DOHH2 (cell line): ENCODE measurements at regions not wholly inside any gene's neighbourhood (a gene's known extent, or its start where the extent isn't known, plus 50 kb on each side); places are given as distances from the start of the nearest gene placed in this dataset.

Experiments used
- H3F3A ChIP-seq: fragments of 200-600 bp; sonication (generic), shearing (Covaris generic); 2 replicates; pipeline ENCODE4 v1.6.0; 2016; ENCODE audit warnings: antibody characterized with exemption, mild to moderate bottlenecking; ENCODE audit not compliant: control insufficient read depth, insufficient read depth
- H3K27ac ChIP-seq: fragments of 200-600 bp; sonication (generic); 2 replicates; pipeline ENCODE4 v1.5.1; 2014; ENCODE audit warnings: low read depth, mild to moderate bottlenecking, low read length, moderate library complexity
- H3K27me3 ChIP-seq: fragments of 200-600 bp; sonication (generic); 2 replicates; pipeline ENCODE4 v1.6.1; 2014; ENCODE audit warnings: mild to moderate bottlenecking, low read length, mixed read lengths; ENCODE audit not compliant: control insufficient read depth
- H3K36me3 ChIP-seq: fragments of 200-600 bp; sonication (generic); 2 replicates; pipeline ENCODE4 v1.6.1; 2014; ENCODE audit warnings: mild to moderate bottlenecking, low read length, moderate library complexity, mixed read lengths; ENCODE audit not compliant: control insufficient read depth
- H3K4me1 ChIP-seq: fragments of 200-600 bp; sonication (generic); 2 replicates; pipeline ENCODE4 v1.6.1; 2014; ENCODE audit warnings: mild to moderate bottlenecking, low read length, mixed read lengths; ENCODE audit not compliant: control insufficient read depth
- H3K4me2 ChIP-seq: fragments of 200-600 bp; sonication (generic); 2 replicates; pipeline ENCODE4 v1.6.0; 2014; ENCODE audit warnings: mild to moderate bottlenecking, low read length, moderate library complexity
- H3K4me3 ChIP-seq: fragments of 200-600 bp; sonication (generic); 2 replicates; pipeline ENCODE4 v1.5.1; 2014; ENCODE audit warnings: mild to moderate bottlenecking, low read length, mixed read lengths
- H3K79me2 ChIP-seq: fragments of 200-600 bp; sonication (generic); 2 replicates; pipeline ENCODE4 v1.6.1; 2014; ENCODE audit warnings: mild to moderate bottlenecking, low read length, mixed read lengths; ENCODE audit not compliant: control insufficient read depth
- H3K9me2 ChIP-seq: fragments of 200-600 bp; sonication (generic); replicated peaks from 2 replicates; pipeline ENCODE4 v1.6.1; 2014; ENCODE audit warnings: mild to moderate bottlenecking, low read length, mixed read lengths; ENCODE audit not compliant: control insufficient read depth
- H3K9me3 ChIP-seq: fragments of 200-600 bp; sonication (generic); 2 replicates; pipeline ENCODE4 v1.6.1; 2014; ENCODE audit warnings: antibody characterized with exemption, low read length, mixed read lengths; ENCODE audit not compliant: control insufficient read depth, insufficient read depth
- H4K20me1 ChIP-seq: fragments of 200-600 bp; sonication (generic); 2 replicates; pipeline ENCODE4 v1.6.0; 2014; ENCODE audit warnings: low read depth, mild to moderate bottlenecking, antibody characterized with exemption, low read length, moderate library complexity; ENCODE audit not compliant: control insufficient read depth, insufficient read depth
- EZH2phosphoT487 ChIP-seq: fragments of 200-600 bp; sonication (generic); IDR thresholded peaks from 2 replicates; pipeline ENCODE4 v1.6.1; 2017; ENCODE audit warnings: borderline replicate concordance, mild to moderate bottlenecking, antibody characterized with exemption, low read length, moderate library complexity, mixed read lengths
- TF ChIP-seq, protein P1 (sequence below): fragments of 200-600 bp; sonication (generic); IDR thresholded peaks from one replicate; pipeline ENCODE4 v1.5.1; 2014; ENCODE audit warnings: antibody characterized with exemption, mild to moderate bottlenecking, low read depth, low read length; ENCODE audit not compliant: poor library complexity, severe bottlenecking

DNA sequence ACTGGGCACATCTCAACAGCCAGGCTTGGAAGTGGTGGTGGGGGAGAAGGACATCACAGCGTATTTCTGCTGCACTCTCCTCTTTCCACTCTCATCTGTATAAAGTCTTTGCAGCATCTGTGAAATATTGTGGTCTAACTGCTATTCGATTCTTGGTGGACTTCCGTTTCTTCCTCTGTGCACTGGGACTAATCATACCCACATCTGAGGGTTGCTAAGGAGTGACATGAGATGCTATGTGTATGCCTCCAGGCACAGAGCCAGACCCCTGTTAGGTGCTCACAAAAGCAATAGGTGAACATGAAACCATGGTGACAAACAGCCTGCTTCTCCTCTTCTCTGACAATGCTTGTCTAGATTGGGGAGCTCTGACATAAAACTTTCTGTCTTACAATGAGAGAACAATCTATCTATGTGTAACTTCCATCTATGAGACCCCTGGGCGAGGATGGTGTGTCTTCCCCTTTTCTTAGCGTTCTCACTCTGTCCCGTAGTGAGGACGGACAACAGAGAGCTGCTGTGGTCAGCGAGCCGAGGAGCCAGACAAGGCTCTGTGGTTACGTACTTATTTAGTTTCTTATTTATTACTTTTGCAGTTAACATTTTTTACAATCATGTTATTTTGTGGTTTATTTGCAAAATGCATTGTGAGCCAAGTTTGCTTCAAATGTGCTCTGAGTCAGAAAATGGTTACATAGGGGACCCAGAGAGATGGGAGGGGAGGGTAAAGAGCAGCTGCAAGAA, 196.7 kb upstream of the TPRG1 start:
- H3K9me3 ChIP-seq: no peaks in the 10 kb centered on the region
- H3K36me3 ChIP-seq: no peaks in the 10 kb centered on the region
- 0 out of 2 replicates have a peak overlapping the region, but pooled peaks have one; percentile 2 for H3K4me2 ChIP-seq
- TF ChIP-seq, protein P1, sequence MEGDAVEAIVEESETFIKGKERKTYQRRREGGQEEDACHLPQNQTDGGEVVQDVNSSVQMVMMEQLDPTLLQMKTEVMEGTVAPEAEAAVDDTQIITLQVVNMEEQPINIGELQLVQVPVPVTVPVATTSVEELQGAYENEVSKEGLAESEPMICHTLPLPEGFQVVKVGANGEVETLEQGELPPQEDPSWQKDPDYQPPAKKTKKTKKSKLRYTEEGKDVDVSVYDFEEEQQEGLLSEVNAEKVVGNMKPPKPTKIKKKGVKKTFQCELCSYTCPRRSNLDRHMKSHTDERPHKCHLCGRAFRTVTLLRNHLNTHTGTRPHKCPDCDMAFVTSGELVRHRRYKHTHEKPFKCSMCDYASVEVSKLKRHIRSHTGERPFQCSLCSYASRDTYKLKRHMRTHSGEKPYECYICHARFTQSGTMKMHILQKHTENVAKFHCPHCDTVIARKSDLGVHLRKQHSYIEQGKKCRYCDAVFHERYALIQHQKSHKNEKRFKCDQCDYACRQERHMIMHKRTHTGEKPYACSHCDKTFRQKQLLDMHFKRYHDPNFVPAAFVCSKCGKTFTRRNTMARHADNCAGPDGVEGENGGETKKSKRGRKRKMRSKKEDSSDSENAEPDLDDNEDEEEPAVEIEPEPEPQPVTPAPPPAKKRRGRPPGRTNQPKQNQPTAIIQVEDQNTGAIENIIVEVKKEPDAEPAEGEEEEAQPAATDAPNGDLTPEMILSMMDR: no peak
- TF ChIP-seq EZH2phosphoT487: no peak
- peaks cover 21% of the 10 kb centered on the region for H3K27me3 ChIP-seq
- no peaks in the 10 kb centered on the region for H4K20me1 ChIP-seq
- no peaks in the 10 kb centered on the region for H3K79me2 ChIP-seq
- no peaks in the 10 kb centered on the region for H3F3A ChIP-seq
- no peak overlapping the region for H3K27ac ChIP-seq
- H3K4me3 ChIP-seq: no peak overlapping the region
- no peaks in the 10 kb centered on the region for H3K9me2 ChIP-seq
- peaks cover 12% of the 10 kb centered on the region for H3K4me1 ChIP-seq

DNA sequence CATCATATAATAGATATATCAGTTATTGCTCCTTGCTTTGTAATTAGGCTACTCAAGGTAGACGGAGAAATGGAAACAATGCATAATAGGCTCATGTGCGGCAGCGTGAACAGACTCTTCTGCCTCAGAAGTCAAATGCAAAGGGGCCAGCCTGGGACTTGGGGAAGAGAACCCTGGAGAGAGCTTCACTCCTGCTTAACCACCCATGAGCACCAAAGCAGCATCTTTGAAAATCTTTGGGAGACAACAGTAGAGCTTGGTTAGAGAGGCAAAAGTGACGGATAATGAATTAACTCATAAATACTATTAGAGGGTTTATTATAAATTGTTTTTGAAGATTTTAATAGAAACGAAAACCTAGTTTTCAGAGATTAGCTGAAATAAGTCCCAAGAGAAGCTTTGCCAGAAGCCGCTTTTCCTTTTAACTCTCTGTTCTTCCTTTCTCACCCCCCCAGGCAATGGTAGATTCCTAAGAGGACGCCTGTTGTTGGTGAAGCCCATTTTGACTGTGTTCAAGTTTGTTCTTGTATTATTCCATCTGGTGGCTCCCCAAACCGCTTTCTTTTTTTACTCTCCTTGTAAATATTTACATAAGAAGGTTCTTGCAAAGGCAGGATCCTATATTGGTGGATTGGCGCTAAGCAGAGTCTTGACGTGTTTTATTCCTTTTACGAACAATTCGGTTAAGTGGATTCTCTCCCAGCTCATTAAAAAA, 196.0 kb upstream of the TPRG1 start:
- H3K4me2 ChIP-seq: no peak overlapping the region
- H3K27me3 ChIP-seq: peaks cover 21% of the 10 kb centered on the region
- H3F3A ChIP-seq: no peaks in the 10 kb centered on the region
- no peaks in the 10 kb centered on the region for H4K20me1 ChIP-seq
- no peaks in the 10 kb centered on the region for H3K79me2 ChIP-seq
- H3K4me3 ChIP-seq: no peak overlapping the region
- no peak for TF ChIP-seq EZH2phosphoT487
- TF ChIP-seq, protein P1: no peak
- peaks cover 12% of the 10 kb centered on the region for H3K4me1 ChIP-seq
- no peaks in the 10 kb centered on the region for H3K9me3 ChIP-seq
- no peaks in the 10 kb centered on the region for H3K36me3 ChIP-seq
- no peaks in the 10 kb centered on the region for H3K9me2 ChIP-seq
- no peak overlapping the region for H3K27ac ChIP-seq

DNA sequence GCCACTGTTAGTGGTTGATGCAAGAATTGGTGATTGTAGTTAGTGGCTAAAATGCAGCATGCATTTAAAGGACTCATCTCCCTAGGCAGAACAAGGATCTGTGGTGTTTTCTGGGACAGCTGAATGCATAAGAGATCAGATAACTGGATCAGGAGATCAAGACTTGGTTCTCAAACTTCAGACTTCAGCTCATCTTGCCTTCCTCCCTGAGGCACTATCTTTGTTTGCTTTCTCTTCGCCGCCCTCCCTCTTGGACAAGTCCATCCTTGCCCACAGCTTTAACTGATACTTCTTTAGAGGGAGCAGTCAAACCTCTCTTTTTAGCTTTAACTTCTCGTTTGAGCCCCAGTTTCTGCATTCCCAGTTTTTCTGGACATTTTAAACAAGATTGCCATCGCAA, 195.4 kb upstream of the TPRG1 start:
- H4K20me1 ChIP-seq: no peaks in the 10 kb centered on the region
- no peaks in the 10 kb centered on the region for H3K9me3 ChIP-seq
- H3K4me2 ChIP-seq: no peak overlapping the region
- TF ChIP-seq, protein P1: no peak
- TF ChIP-seq EZH2phosphoT487: no peak
- no peak overlapping the region for H3K27ac ChIP-seq
- H3F3A ChIP-seq: no peaks in the 10 kb centered on the region
- H3K4me3 ChIP-seq: no peak overlapping the region
- peaks cover 12% of the 10 kb centered on the region for H3K4me1 ChIP-seq
- no peaks in the 10 kb centered on the region for H3K9me2 ChIP-seq
- H3K27me3 ChIP-seq: peaks cover 21% of the 10 kb centered on the region
- no peaks in the 10 kb centered on the region for H3K79me2 ChIP-seq
- no peaks in the 10 kb centered on the region for H3K36me3 ChIP-seq
